T-helper 1 cell (primary cell): ENCODE measurements at regions not wholly inside any gene's neighbourhood (a gene's known extent, or its start where the extent isn't known, plus 50 kb on each side); places are given as distances from the start of the nearest gene placed in this dataset.
"Not testable (repeated sequence)": the region's sequence is repeated elsewhere in the genome, so short reads cannot be mapped to it uniquely, and the experiment has no call there.

Experiments used
- DNase-seq, 5 donors: peaks; one replicate each; pipeline ENCODE4 v3.0.0-alpha.2; 2012 to 2020

- no peak for DNase-seq
Measured at GRCh38 chr3:187795207-187795960, 50.1 kb upstream of the BCL6 start.

DNA sequence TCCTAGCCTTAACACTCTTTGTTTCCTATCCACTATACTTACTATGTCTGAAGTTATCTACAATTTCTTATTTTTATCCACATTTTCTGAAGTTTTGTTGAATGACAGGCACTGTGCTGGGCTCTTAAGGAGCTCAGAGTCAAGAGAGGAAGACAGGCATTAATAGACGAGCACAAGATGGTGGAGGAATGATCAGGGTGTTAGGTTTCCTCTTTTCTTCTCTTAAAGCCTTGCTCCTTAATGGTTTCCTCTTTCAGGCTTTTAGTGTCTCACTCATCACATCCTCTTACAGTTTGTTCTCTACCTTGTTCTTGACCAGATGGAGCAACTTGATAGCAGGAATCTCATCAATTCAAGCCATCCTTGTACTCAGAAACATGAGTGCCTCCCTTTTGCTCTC lies 52.9 kb upstream of the BCL6 start:
- peak in 1 of 5 donors; percentile 53 for DNase-seq

DNA sequence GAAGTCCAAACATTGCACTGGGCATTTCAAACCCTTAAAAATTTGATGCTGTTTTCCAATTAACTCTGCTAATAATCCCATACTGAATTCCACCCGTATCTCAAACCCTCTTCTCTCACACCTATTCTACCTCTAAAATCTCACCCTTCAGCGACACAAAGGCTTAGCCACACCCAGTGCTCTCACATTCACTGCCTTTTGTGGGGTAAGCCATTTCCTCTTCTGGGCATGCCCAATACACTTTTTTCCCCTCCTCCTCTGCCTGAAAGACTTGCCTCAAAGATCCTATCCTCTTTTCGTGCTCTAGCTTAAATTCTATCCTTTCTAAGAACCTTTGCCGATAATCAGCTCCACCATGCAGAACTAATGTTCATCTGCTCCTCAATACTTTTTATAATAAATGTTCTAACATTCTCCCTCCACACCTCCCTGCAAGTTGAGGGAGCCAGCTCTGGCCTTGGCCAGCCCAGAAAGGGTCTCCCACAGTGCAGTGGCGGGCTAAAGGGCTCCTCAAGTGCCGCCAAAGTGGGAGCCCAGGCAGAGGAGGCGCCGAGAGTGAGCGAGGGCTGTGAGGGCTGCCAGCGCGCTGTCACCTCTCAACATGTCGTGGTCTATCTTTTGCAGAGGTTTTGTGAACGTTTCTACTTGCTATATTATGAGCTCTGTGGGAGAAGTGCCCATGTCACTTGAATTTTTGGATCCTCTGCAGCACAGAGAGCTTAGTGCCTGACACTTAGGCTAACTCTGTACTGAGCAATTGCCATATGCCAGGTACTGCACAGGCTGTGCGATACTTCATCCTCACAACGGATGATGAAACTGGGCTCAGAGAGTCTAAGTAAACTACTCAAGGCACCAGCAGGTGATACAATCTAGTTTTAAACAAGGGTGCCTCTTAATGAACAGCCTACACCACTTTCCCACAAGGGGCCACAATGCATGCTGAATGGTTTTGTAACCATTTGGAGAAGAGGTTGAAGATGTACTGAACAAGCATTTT lies 53.6 kb upstream of the BCL6 start:
- peak in 1 of 5 donors; percentile 83 for DNase-seq

GRCh38 chr3:187799942-187800641 lies 54.8 kb upstream of the BCL6 start:
- peak in 1 of 5 donors; percentile 86 for DNase-seq

GRCh38 chr3:187801152-187801551 lies 55.9 kb upstream of the BCL6 start:
- no peak for DNase-seq

DNA sequence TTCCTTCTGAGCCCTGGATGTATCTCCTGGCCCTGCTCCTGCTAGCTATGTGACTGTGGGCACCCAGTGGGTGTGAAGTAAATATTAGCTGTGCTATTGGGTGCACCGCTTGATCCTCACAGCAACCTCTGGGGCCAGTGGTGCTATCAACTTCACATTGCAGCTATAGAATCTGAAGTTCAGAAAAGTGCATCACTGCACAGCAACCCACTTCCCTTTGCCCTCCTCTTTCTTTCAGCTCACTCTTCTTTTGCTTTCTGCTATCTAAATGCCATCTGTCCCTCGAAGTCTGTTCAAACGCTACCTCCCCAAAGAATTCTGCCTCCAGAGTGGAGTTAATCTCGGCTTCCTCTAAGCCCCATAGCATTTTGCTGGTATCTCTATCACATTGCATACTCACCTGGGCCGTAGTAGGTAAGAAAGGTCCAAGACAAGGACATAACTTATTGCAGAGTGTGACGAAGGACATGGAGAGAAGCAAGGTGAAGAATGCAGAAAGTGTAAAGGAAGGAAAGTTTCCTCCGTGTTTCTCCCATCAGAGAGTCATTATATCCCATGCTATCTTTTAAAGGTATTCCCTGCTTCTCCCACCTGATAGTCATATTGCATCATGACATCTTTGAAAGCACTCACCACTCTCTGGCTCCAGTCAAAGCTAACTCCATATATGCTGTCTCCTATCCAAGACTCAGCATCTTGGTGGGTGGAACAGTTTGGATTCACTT lies 57.1 kb upstream of the BCL6 start:
- DNase-seq = peak in 1 of 5 donors; percentile 69

GRCh38 chr3:187802928-187803259 lies 57.6 kb upstream of the BCL6 start:
- DNase-seq = peak in 2 of 5 donors; percentile 10 to 97

DNA sequence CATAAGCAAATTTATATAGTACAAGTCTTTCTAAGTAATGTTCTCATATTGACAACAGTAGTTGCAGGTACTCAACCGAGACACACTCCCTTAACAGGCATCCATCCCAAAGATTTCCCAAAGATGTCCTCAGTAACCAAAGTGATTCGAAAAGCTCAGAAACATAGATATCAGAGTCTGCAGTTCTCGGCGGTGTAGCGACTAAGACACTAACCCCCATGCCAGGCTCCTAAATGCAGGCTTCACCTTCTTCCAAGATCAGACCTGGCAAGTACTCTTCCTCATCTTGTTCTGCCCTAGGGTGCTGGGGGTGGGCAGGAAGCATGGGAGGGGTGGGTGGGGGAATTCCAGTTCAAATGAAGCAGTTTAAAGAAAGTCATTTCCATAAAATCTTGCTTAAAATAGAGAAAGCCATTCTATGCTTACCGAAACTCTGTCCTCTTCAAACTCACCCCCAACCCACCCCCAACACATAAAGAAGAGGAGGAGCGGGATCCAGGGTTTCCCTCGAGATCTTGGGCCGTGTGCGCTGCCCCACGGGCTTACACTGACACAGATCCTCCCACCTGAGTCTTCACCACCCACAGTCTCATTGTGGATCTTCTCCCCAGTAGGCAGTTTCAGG lies 59.0 kb upstream of the BCL6 start:
- peak in 1 of 5 donors; percentile 35 for DNase-seq

DNA sequence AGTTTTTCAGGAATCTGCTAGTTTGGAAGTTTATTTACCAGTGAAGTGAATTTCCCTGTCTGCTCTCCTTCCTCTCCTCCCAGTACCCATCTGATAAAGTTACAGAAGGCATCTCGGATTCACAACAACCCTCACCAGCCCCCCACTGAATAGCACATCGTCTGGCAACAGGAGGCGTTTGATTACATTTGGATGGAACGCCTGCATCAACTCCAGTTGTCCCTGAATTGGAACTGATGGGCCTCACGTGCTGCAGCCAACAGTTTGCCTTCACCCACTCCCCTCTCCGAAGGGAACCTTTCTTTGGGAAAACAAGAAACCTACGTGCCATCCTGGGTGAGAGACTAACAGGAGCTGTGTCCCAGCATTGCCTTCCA lies 59.5 kb upstream of the BCL6 start:
- no peak for DNase-seq

DNA sequence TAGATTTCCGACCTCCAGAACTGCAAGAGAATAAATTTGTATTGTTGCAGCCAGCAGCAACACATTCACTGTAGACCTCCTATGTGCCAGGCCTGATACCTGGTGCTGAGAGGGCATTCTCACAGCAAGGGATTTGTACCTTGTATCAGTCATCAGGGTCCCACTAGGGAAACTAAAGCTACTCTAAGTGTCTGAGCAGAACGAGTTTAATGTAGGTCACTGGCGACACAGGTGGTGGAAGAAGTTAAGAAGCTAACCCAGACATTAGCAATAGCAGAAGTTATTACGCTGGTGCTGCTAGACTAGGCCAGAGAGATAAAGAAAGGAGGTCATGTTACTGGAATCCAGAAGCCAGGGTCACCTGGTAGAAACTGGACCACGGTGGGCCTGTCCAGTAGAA lies 60.5 kb upstream of the BCL6 start:
- DNase-seq = no peak

DNA sequence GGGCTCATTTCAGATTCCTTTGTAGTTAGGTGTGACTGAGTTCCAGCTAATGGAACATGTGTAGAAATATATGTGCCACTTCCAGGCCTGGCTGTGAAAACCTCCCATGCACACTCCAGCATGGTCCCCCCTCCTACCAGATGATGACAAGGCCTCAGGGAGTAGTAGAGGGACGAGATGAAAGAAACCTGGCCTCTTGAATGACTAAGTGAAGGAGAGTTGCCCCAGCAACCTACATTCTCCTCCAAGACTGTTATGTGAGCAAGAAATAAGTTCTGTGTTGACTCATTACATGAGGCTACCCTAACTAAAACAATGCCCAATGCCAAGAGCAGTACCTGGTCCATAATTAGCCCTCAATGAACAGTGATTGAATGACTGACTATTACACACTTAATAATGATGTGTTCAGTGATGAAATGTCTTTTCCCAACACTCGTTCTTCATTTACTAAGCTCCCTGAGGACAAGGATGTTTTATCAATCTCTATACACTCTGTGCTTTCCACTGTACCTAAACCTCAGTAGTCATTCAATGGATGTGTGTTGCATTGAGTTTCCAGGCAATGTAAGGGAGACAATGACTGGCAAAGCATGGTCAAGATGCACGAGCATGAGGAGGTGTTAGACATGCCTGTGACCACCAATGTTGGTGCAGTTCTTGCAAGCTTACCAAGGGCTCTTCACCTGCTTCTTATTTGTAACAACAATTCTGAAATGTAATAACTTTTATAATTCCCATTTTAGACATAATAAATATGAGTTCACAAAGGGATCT lies 62.0 kb upstream of the BCL6 start:
- DNase-seq = peak in 1 of 5 donors; percentile 75

DNA sequence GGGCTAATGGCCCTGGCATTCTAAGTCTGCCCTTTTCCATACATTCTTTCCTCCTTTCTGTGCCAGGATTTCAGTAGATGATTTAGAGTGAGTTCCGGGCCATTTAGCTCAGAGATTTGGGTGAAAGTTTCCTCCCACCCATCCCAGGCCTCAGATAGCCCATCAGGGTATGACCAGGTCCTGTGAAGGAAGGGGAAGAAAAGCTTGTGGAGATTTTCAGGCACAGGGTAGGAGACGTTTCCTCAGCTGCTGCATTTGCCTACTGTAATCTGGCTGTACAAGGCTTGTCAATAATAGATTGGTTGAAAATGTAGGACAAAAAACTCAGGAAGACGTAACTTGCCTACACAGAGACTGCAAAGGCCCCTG lies 63.2 kb upstream of the BCL6 start:
- no peak for DNase-seq

DNA sequence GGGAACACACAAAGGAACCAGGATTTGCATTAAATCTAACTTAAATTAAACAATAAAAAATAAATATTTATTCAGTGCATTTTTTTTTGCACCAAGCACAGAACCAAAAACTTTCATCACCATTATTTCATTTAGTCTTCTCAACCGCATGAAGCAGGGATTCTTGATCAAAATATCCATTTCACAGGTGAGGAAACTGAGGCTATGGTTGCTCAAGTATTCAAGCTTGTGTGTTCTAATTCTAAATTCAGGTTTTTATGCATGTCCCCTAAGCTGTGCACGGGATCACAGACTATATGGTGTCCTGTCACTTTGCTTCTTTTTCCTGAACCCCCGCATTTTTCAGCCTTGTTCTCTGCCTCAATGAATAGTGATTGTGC lies 64.3 kb upstream of the BCL6 start:
- no peak for DNase-seq

DNA sequence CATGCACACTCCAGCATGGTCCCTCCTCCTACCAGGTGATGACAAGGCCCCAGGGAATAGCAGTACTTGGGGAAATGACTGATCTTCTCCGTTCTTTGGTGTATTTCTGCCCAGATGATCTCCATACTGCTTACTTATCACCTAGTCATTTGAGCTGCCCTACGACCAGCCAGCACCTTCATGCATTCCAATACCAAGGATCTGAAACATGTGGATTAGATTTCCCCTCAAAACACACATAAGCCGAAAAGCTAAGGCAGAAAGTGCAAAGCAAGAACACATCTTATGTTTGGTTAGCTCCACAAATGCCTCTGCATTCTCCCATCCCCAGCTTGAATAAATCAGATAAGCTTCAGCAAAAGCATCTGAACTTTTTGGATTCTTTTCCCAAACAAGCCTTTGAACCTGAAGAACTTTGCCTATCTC lies 64.8 kb upstream of the BCL6 start:
- no peak for DNase-seq

DNA sequence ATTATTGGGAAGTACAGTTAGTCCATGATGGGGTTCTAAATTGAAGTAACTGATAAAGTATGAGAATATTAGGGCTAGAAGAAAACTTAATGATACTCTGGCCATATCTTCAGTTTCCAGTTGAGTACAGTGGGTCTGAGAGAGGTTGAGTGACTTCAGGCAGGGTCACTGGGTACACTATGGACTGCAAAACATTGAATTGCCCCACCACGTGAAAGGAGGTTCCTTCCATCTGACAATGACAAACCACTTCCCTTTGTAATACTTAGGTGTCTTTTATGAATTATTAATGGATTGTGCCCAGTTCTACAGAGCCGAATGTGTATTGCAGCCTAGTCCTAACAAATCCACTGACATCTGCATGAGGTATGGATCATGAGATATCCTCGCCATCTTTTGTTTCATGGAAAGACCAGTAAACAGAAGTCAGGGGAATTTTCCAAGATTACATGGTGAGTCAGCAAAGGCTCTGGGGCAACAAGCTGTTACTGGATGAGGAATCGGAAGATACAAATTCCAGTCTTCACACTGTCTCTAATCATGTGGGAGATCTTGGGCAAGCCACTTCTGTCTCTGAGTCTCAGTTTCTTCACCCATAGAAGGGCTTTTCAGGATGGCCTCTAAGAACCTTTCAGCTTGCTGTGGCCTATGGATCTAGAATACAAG lies 66.5 kb upstream of the BCL6 start:
- no peak for DNase-seq

DNA sequence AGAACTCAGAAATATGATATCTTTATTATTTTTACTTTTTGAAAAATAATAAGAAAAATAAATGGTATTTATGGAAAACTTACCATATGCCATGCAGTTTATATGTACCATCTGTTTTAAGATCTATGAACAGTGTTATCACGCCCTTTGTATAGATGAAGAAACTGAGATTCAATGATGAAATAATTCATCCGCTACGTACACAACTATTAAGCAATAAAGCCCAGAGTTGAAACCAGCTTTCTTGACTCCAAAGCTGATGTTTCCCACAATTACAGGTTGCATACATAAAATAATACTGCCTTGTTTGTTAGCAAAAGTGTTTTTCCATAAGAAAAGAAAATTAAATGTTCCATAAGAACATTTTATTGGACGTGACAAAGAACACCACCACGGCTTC lies 67.2 kb upstream of the BCL6 start:
- no peak for DNase-seq

- no peak for DNase-seq
Measured at GRCh38 chr3:187813198-187813597, 67.9 kb upstream of the BCL6 start.

DNA sequence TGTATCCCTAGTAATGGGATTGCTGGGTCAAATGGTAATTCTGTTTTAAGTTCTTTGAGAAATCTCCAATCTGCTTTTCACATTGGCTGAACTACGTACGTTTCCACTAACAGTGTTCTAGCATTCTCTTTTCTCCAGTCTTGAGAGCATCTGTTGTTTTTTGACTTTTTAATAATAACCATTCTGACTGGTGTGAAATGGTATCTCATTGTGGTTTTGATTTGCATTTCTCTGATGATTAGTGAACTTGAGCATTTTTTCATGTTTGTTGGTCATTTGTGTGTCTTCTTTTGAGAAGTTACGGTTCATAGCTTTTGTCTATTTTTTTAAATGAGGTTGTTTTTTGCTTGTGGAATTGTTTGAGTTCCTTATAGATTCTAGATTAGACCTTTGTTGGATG lies 72.5 kb upstream of the BCL6 start:
- DNase-seq = not testable (repeated sequence)

DNA sequence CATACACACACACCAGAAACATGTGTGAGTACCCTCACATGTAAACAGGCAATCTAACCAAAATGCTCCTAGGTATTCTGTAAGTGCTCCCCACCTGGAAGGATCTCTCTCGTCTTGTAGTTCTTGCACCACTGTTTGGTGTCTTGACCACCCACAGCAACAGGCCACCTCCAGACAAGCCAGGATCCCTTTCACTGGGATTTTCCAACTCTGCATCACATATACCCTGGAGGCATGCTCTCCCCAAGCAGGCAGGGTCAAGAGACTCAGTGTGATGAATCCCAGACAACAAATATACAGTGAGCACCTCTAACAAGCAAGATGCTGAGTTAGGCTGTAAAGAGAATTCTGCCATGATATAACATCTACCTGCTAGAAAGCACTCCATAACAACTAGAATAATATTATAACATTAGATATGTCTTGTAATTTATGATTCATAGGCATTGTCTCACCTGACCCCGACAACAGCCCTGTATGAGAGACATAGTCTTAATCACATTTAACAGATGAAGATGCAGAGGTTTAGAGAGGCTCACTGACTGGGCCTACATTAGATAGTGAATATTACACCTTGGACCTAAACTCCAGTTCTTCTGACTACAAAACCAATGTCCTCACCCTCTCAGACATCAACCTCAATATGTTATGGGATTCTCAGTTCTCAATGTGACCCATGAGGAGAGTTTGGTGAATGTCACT lies 76.5 kb upstream of the BCL6 start:
- no peak for DNase-seq

GRCh38 chr3:187822402-187822801 lies 77.1 kb upstream of the BCL6 start:
- peak in 1 of 5 donors; percentile 75 for DNase-seq
